RWPE2 (cell line): ENCODE measurements at regions not wholly inside any gene's neighbourhood (a gene's known extent, or its start where the extent isn't known, plus 50 kb on each side); places are given as distances from the start of the nearest gene placed in this dataset.

Experiments used
- ATAC-seq: fragments of 200-7000 bp; cut with Tn5 transposase; 3 replicates; pipeline ENCODE4 v1.9.1; 2021; ENCODE audit warnings: low read depth
- DNase-seq: peaks from one replicate; pipeline ENCODE4 v3.0.0-alpha.2; 2020; ENCODE audit warnings: low spot score
- H3K27ac ChIP-seq: fragments of 450-650 bp; 2 replicates; pipeline ENCODE4 v1.5.1; 2017; ENCODE audit warnings: mild to moderate bottlenecking; ENCODE audit not compliant: poor library complexity, severe bottlenecking
- H3K27me3 ChIP-seq: fragments of 250-450 bp; sonication (Bioruptor Pico); 2 replicates; pipeline ENCODE4 v1.5.1; 2021; ENCODE audit warnings: mild to moderate bottlenecking, moderate library complexity; ENCODE audit not compliant: insufficient read depth, poor library complexity, severe bottlenecking
- H3K36me3 ChIP-seq: fragments of 250-450 bp; sonication (Bioruptor Pico); 2 replicates; pipeline ENCODE4 v1.5.1; 2020; ENCODE audit warnings: low read depth, mild to moderate bottlenecking, moderate library complexity
- H3K4me1 ChIP-seq: fragments of 250-450 bp; sonication (Bioruptor Pico); 2 replicates; pipeline ENCODE4 v1.5.1; 2021; ENCODE audit warnings: mild to moderate bottlenecking, moderate library complexity; ENCODE audit not compliant: insufficient read depth, poor library complexity, severe bottlenecking
- H3K4me3 ChIP-seq: fragments of 250-450 bp; sonication (Bioruptor Pico); 2 replicates; pipeline ENCODE4 v1.5.1; 2021; ENCODE audit warnings: mild to moderate bottlenecking, moderate library complexity; ENCODE audit not compliant: severe bottlenecking
- H3K9me3 ChIP-seq: fragments of 250-450 bp; sonication (Bioruptor Pico); 2 replicates; pipeline ENCODE4 v1.5.1; 2021; ENCODE audit warnings: mild to moderate bottlenecking, moderate library complexity; ENCODE audit not compliant: severe bottlenecking
- TF ChIP-seq, protein P1 (sequence below): fragments of 450-650 bp; IDR thresholded peaks from one replicate; pipeline ENCODE4 v1.5.1; 2017; ENCODE audit warnings: mild to moderate bottlenecking, moderate library complexity; ENCODE audit not compliant: poor library complexity, severe bottlenecking

- H3K4me1 ChIP-seq: peaks cover 3% of the 10 kb centered on the region
- no peak overlapping the region for H3K4me3 ChIP-seq
- H3K36me3 ChIP-seq: no peaks in the 10 kb centered on the region
- ATAC-seq (no peak), DNase-seq (no peak)
- H3K27ac ChIP-seq: no peak overlapping the region
- no peaks in the 10 kb centered on the region for H3K27me3 ChIP-seq
- TF ChIP-seq, protein P1, sequence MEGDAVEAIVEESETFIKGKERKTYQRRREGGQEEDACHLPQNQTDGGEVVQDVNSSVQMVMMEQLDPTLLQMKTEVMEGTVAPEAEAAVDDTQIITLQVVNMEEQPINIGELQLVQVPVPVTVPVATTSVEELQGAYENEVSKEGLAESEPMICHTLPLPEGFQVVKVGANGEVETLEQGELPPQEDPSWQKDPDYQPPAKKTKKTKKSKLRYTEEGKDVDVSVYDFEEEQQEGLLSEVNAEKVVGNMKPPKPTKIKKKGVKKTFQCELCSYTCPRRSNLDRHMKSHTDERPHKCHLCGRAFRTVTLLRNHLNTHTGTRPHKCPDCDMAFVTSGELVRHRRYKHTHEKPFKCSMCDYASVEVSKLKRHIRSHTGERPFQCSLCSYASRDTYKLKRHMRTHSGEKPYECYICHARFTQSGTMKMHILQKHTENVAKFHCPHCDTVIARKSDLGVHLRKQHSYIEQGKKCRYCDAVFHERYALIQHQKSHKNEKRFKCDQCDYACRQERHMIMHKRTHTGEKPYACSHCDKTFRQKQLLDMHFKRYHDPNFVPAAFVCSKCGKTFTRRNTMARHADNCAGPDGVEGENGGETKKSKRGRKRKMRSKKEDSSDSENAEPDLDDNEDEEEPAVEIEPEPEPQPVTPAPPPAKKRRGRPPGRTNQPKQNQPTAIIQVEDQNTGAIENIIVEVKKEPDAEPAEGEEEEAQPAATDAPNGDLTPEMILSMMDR: no peak
- no peaks in the 10 kb centered on the region for H3K9me3 ChIP-seq
Measured at GRCh38 chr12:114779186-114779585, 95.2 kb upstream of the TBX3 start.

GRCh38 chr12:114776731-114777442, 92.9 kb upstream of the TBX3 start:
- TF ChIP-seq, protein P1: no peak
- Histone ChIP-seq H3K4me3 (no peak overlapping the region), H3K4me1 (peaks cover 3% of the 10 kb centered on the region), H3K27ac (no peak overlapping the region), H3K27me3 (no peaks in the 10 kb centered on the region), H3K36me3 (no peaks in the 10 kb centered on the region), H3K9me3 (no peaks in the 10 kb centered on the region)
- DNase-seq: no peak
- ATAC-seq: peak; percentile 66

- Histone ChIP-seq H3K4me1 (no peaks in the 10 kb centered on the region), H3K9me3 (no peaks in the 10 kb centered on the region), H3K27ac (no peak overlapping the region), H3K36me3 (no peaks in the 10 kb centered on the region), H3K27me3 (no peaks in the 10 kb centered on the region), H3K4me3 (no peak overlapping the region)
- no peak for ATAC-seq
- no peak for DNase-seq
- TF ChIP-seq, protein P1: no peak
Measured at GRCh38 chr12:114774699-114775098, 90.7 kb upstream of the TBX3 start.

DNA sequence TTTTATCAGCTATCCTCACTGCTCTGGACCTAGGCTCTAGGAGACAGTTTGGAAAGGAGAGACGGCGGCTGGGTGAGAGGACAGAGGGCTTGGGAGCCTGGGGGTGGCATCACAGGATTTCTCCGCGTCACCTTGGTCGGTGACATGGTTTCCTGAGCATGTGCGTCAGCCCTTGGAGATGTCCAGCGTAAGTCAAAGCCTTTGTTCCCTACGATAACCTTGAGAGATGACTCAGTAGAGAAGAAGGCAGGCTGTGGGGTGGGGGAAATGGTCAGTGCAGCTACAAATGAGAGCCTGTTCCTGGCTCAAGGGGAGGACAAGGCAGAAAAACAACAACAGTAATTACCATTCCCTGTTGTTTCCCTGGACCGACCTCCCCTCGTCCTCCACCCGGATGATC, 90.2 kb upstream of the TBX3 start:
- Histone ChIP-seq H3K9me3 (no peaks in the 10 kb centered on the region), H3K4me3 (no peak overlapping the region), H3K4me1 (no peaks in the 10 kb centered on the region), H3K36me3 (no peaks in the 10 kb centered on the region), H3K27me3 (no peaks in the 10 kb centered on the region), H3K27ac (no peak overlapping the region)
- TF ChIP-seq, protein P1: no peak
- DNase-seq (no peak), ATAC-seq (no peak)

DNA sequence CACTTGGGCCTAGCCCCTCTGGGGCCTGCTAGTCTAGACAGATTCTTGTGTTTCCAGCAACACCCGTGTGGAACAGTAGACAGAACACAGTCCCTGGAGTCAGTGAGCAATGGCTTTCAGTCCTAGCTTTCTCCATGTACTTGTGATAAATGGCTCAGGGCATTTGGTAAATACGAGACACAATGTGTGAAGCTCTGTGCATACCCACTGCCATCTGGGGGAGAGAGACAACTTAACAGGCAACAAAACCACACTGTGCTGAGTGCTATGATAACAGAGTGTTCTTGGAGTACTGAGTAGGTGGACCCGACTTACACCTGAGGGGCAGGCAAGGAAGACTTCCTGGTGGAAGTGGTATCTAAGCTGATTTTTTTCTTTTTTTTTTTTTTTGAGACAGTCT, 86.3 kb upstream of the TBX3 start:
- H3K36me3 ChIP-seq: no peaks in the 10 kb centered on the region
- DNase-seq (no peak), ATAC-seq (no peak)
- no peaks in the 10 kb centered on the region for H3K4me1 ChIP-seq
- TF ChIP-seq, protein P1: no peak
- H3K9me3 ChIP-seq: no peaks in the 10 kb centered on the region
- H3K4me3 ChIP-seq: no peak overlapping the region
- H3K27ac ChIP-seq: no peak overlapping the region
- H3K27me3 ChIP-seq: no peaks in the 10 kb centered on the region
